Thyroid gland (tissue), 4 donors: ENCODE measurements at regions not wholly inside any gene's neighbourhood (a gene's known extent, or its start where the extent isn't known, plus 50 kb on each side); places are given as distances from the start of the nearest gene placed in this dataset.
A peak's percentile ranks its signal among the peaks of the same experiment; 100 is the strongest.

ENCODE experiments used
- DNase-seq, 2 donors: peaks; one replicate each; pipeline ENCODE4 v3.0.0-alpha.2; 2019
- H3K27ac ChIP-seq, 3 donors: fragments of 200-600 bp; sonication (generic); 1 replicate in 2 of 3; 2 replicates in 1 of 3; pipeline ENCODE4 v1.5.1; 2016 to 2019; ENCODE audit warnings: mild to moderate bottlenecking in 1 of 3, moderate library complexity in 1 of 3
- H3K27me3 ChIP-seq: fragments of 200-600 bp; sonication (generic); one replicate; pipeline ENCODE4 v1.5.1; 2019
- H3K36me3 ChIP-seq, 2 donors: fragments of 200-600 bp; sonication (generic); one replicate each; pipeline ENCODE4 v1.5.1; 2016 to 2019
- H3K4me1 ChIP-seq, 2 donors: fragments of 200-600 bp; sonication (generic); one replicate each; pipeline ENCODE4 v1.5.1; 2017 to 2019
- H3K4me3 ChIP-seq, 3 donors: fragments of 200-600 bp; sonication (generic); replicated peaks in 1 of 3; 1 replicate in 2 of 3; 2 replicates in 1 of 3; pipeline ENCODE4 v1.5.1; 2016; ENCODE audit warnings: mild to moderate bottlenecking in 1 of 3
- H3K9me3 ChIP-seq: fragments of 200-600 bp; sonication (generic); one replicate; pipeline ENCODE4 v1.5.1; 2017
- CTCF ChIP-seq, 6 experiments: fragments of 200-600 bp in 3 of 6; fragments of 450-650 bp in 3 of 6; sonication (generic) in 3 of 6; IDR thresholded peaks; one replicate each; pipeline ENCODE4 v1.5.1; 2016 to 2019; ENCODE audit warnings: antibody characterized with exemption in 6 of 6, mild to moderate bottlenecking in 2 of 6, inconsistent platforms in 1 of 6, moderate library complexity in 1 of 6
- POLR2A ChIP-seq, 2 donors: fragments of 450-650 bp; IDR thresholded peaks; one replicate each; pipeline ENCODE4 v1.6.1; 2017; ENCODE audit warnings: antibody characterized with exemption in 2 of 2, mild to moderate bottlenecking in 2 of 2, moderate library complexity in 1 of 2
- WGBS, 2 donors: methylation state at CpG; one replicate each; pipeline ENCODE4 v1.1.5; 2017; 5-methylcytosine and 5-hydroxymethylcytosine counted together
- intact Hi-C: fragments of 100-400 bp; cut with DNase I; formaldehyde crosslinking; loops from one replicate; pipeline ENCODE4 v1.15.1; 2023

- Histone ChIP-seq H3K4me1 (peaks cover 58 to 71% of the 10 kb centered on the region in 2 donors), H3K27me3 (no peaks in the 10 kb centered on the region), H3K27ac (peak overlapping the region; percentile 45 to 82 (median 72)), H3K4me3 (no peak overlapping the region), H3K9me3 (no peaks in the 10 kb centered on the region), H3K36me3 (no peaks in the 10 kb centered on the region)
- WGBS, 2 donors, result 67 to 72% methylated on average over 7 of the region's 7 CpGs
- TF ChIP-seq CTCF (IDR thresholded peaks at IDR 0.05), result no peak
- intact Hi-C loops, result no loop called here
- DNase-seq, result no peak
Measured at GRCh38 chr2:236973343-236973980, 112.2 kb upstream of the COPS8 start.

GRCh38 chr2:236974148-236974547 is 111.5 kb upstream of the COPS8 start:
- no peaks in the 10 kb centered on the region for H3K36me3 ChIP-seq
- no peak for DNase-seq

GRCh38 chr2:236974752-236975151 is 110.9 kb upstream of the COPS8 start:
- 98 to 99% methylated on average over 8 of the region's 8 CpGs for WGBS, 2 donors
- H3K27ac ChIP-seq, result peak overlapping the region in 1 of 3 donors; percentile 74
- no peak overlapping the region for H3K4me3 ChIP-seq
- TF ChIP-seq CTCF (IDR thresholded peaks at IDR 0.05), result no peak
- peaks cover 59 to 84% of the 10 kb centered on the region in 2 donors for H3K4me1 ChIP-seq
- no peaks in the 10 kb centered on the region for H3K27me3 ChIP-seq
- intact Hi-C loops, result no loop called here
- no peaks in the 10 kb centered on the region for H3K36me3 ChIP-seq
- no peaks in the 10 kb centered on the region for H3K9me3 ChIP-seq
- no peak for DNase-seq

More at GRCh38 chr2:236974148-236974547, 111.5 kb upstream of the COPS8 start:
- H3K27ac ChIP-seq, result no peak overlapping the region
- no peak for TF ChIP-seq CTCF (IDR thresholded peaks at IDR 0.05)
- TF ChIP-seq POLR2A (IDR thresholded peaks at IDR 0.05), result no peak
- H3K4me3 ChIP-seq, result no peak overlapping the region
- intact Hi-C loops, result no loop called here
- no peaks in the 10 kb centered on the region for H3K9me3 ChIP-seq
- H3K4me1 ChIP-seq, result peaks cover 59 to 78% of the 10 kb centered on the region in 2 donors
- no peaks in the 10 kb centered on the region for H3K27me3 ChIP-seq

- Histone ChIP-seq H3K9me3 (no peaks in the 10 kb centered on the region), H3K4me3 (no peak overlapping the region), H3K27me3 (no peaks in the 10 kb centered on the region), H3K4me1 (peaks cover 59 to 93% of the 10 kb centered on the region in 2 donors), H3K27ac (peak overlapping the region; percentile 40 to 86 (median 74)), H3K36me3 (no peaks in the 10 kb centered on the region)
- intact Hi-C loops, result no loop called here
- 84 to 95% methylated on average over 5 of the region's 5 CpGs for WGBS, 2 donors
- TF ChIP-seq POLR2A (IDR thresholded peaks at IDR 0.05) (no peak), CTCF (IDR thresholded peaks at IDR 0.05) (no peak)
- no peak for DNase-seq
Measured at GRCh38 chr2:236975766-236976165, 109.9 kb upstream of the COPS8 start.

- Histone ChIP-seq H3K36me3 (no peaks in the 10 kb centered on the region), H3K27ac (peak overlapping the region; percentile 40 to 86 (median 74)), H3K4me3 (no peak overlapping the region), H3K9me3 (no peaks in the 10 kb centered on the region), H3K4me1 (peaks cover 54 to 90% of the 10 kb centered on the region in 2 donors), H3K27me3 (no peaks in the 10 kb centered on the region)
- TF ChIP-seq CTCF (IDR thresholded peaks at IDR 0.05) (no peak), POLR2A (IDR thresholded peaks at IDR 0.05) (no peak)
- peak in 1 of 2 donors; percentile 65 for DNase-seq
- WGBS, 2 donors, result 50 to 59% methylated on average over 8 of the region's 8 CpGs
- intact Hi-C loops, result no loop called here
Measured at GRCh38 chr2:236976266-236977062, 109.2 kb upstream of the COPS8 start.
